PC-9 (cell line): ENCODE measurements at regions not wholly inside any gene's neighbourhood (a gene's known extent, or its start where the extent isn't known, plus 50 kb on each side); places are given as distances from the start of the nearest gene placed in this dataset.

Experiments
- CTCF ChIP-seq: fragments of 200-600 bp; sonication (generic); conservative IDR thresholded peaks from 2 replicates; pipeline ENCODE4 v1.6.1; 2017; ENCODE audit warnings: mixed run types, antibody characterized with exemption, mild to moderate bottlenecking, moderate library complexity
- EZH2 ChIP-seq: fragments of 200-600 bp; sonication (generic); IDR thresholded peaks from 2 replicates; pipeline ENCODE4 v1.8.0; 2017; ENCODE audit warnings: antibody characterized with exemption, low read depth

GRCh38 chr12:30201301-30202160 lies 417.8 kb upstream of the TMTC1 start:
- TF ChIP-seq CTCF, result no peak
- TF ChIP-seq EZH2, result no peak
